GM21619 (cell line): ENCODE measurements at regions not wholly inside any gene's neighbourhood (a gene's known extent, or its start where the extent isn't known, plus 50 kb on each side); places are given as distances from the start of the nearest gene placed in this dataset.

Experiments used
- ATAC-seq: cut with Tn5 transposase; IDR thresholded peaks from one replicate; pipeline ENCODE4 v1.9.1; 2021; ENCODE audit not compliant: unreplicated experiment

- peak; percentile 84 for ATAC-seq
Measured at GRCh38 chr9:6703898-6704639, 53.7 kb upstream of the KDM4C start.

DNA sequence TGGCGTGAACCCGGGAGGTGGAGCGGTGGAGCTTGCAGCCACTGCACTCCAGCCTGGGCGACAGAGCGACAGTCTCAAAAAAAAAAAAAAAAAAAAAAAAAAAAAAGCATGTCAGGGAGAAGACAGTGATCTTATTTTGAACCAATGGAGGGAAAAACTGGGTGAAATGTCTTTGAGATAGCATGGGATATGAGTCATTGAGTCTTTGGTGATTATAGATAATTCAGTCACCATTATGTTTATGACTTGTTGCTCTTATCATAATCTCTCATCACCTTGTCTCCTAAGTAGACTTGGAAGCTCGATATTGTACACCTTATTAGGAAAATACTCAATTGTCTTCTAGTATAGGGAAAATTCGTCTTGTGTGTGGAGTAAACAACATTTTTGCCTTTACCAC is 55.1 kb upstream of the KDM4C start:
- no peak for ATAC-seq

DNA sequence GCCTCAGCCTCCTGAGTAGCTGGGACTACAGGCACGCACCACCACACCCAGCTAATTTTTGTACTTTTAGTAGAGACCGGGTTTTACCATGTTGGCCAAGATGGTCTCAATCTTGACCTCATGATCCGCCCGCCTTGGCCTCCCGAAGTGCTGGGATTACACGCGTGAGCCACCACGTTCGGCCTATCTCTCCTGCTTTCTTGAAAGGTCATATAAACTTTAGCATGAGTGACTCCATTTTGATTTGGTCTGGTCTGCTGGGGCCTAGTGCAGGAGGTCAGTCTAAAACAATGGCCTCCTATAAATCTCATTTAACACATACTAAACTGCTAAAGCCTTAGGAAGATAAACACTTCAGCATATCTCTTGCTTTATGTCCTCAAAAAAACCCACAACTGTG is 50.6 kb upstream of the GLDC start:
- no peak for ATAC-seq

GRCh38 chr9:6695121-6695814 is 49.7 kb upstream of the GLDC start:
- ATAC-seq = no peak
